ENCODE measurements at regions not wholly inside any gene's neighbourhood (a gene's known extent, or its start where the extent isn't known, plus 50 kb on each side); places are given as distances from the start of the nearest gene placed in this dataset.

GRCh38 chr11:95547186-95547585 is 242.4 kb downstream of the FAM76B start:
- no peak for TF ChIP-seq POLR2AphosphoS5 (IDR thresholded peaks at IDR 0.05; ENCODE audit: low read depth, low read length)
- TF ChIP-seq SIN3A (IDR thresholded peaks at IDR 0.05; ENCODE audit: borderline replicate concordance, insufficient read depth, low read length): no peak
- TF ChIP-seq FOXP2 (optimal IDR thresholded peaks at IDR 0.05; ENCODE audit: borderline replicate concordance, extremely low read depth, extremely low read length, insufficient read depth): no peak
- no peak for TF ChIP-seq TAF1 (IDR thresholded peaks at IDR 0.05; ENCODE audit: borderline replicate concordance, insufficient read depth, low read length)
- no peak for TF ChIP-seq REST (IDR thresholded peaks at IDR 0.05; ENCODE audit: insufficient read depth in 1 of 2, low read depth in 2 of 2, low read length in 2 of 2)

GRCh38 chr11:95545116-95545875 is 244.3 kb downstream of the FAM76B start:
- TF ChIP-seq TAF1 (IDR thresholded peaks at IDR 0.05; ENCODE audit: borderline replicate concordance, insufficient read depth, low read length) (no peak), FOXP2 (optimal IDR thresholded peaks at IDR 0.05; ENCODE audit: borderline replicate concordance, extremely low read depth, extremely low read length, insufficient read depth) (no peak), REST (IDR thresholded peaks at IDR 0.05; ENCODE audit: insufficient read depth in 1 of 2, low read depth in 2 of 2, low read length in 2 of 2) (no peak), SIN3A (IDR thresholded peaks at IDR 0.05; ENCODE audit: borderline replicate concordance, insufficient read depth, low read length) (no peak), POLR2AphosphoS5 (IDR thresholded peaks at IDR 0.05; ENCODE audit: low read depth, low read length) (no peak)

DNA sequence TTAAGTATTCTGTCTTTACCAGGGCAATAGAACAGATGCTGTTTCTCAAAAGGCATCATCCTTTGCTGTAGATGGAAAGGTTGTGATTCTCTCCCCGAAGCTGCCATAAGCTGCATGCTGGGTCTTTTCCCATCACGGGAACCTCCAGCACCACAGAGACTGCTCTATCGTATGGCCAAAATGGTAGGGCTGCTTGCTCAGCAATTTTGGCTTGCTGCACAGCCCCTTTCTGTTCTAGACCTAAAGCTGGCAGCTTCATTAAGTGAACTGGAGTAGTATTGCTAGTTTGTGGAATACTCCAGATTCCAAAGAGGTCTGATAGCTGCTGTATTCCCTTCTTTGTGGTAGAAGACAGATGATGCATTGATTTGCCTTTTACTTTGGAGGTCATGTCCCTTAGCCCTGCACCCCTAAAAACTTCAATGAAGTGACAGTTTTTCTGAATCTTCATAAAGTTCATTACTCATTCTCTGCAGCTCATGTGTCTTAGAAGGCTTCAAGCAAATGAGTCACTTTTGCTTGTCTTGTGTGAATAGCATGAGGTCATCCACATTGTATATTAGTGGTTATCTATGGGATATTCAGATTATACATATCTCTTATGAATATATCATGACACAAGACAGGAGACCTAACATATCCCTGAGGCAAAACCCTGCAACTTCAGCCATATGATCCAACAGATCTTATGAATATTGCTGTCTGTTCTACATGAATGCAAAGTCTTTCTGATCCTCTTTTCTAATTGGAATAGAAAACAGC is 245.3 kb downstream of the FAM76B start:
- no peak for TF ChIP-seq SIN3A (IDR thresholded peaks at IDR 0.05; ENCODE audit: borderline replicate concordance, insufficient read depth, low read length)
- no peak for TF ChIP-seq POLR2AphosphoS5 (IDR thresholded peaks at IDR 0.05; ENCODE audit: low read depth, low read length)
- TF ChIP-seq TAF1 (IDR thresholded peaks at IDR 0.05; ENCODE audit: borderline replicate concordance, insufficient read depth, low read length): no peak
- no peak for TF ChIP-seq REST (IDR thresholded peaks at IDR 0.05; ENCODE audit: insufficient read depth in 1 of 2, low read depth in 2 of 2, low read length in 2 of 2)
- TF ChIP-seq FOXP2 (optimal IDR thresholded peaks at IDR 0.05; ENCODE audit: borderline replicate concordance, extremely low read depth, extremely low read length, insufficient read depth): no peak

DNA sequence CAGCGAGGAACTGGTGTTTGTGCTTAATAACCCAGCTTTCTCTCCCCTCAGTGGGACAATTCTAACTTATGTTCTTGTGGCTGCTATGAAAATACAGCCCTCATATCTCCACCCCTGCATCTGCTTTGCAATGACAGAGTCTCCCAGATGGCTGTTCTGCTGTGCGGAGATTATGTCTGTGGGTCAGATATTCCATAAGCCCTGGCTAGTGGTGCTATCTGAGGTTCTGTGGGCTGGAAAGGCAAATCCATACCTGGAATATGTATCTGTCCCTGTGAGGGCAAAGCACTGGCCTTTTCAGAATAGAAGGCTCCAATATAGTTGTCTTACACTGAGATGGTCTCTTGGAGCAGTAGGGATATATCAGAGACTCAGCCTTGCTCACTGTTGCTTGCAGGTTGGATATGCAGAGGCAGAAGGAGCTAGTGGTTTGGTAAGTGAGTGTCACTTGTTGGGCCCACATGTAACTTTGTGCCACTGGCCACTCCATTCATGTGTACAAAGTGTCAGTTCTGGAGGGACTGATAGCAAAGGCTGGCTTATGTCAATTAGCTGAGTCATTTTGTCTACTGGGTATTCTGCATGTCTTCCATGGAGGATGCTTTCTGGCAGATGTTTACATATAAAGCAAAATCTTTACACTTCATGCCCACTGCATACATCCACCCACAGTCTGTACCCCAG is 246.6 kb downstream of the FAM76B start:
- TF ChIP-seq SIN3A (IDR thresholded peaks at IDR 0.05; ENCODE audit: borderline replicate concordance, insufficient read depth, low read length) (no peak), TAF1 (IDR thresholded peaks at IDR 0.05; ENCODE audit: borderline replicate concordance, insufficient read depth, low read length) (no peak), REST (IDR thresholded peaks at IDR 0.05; ENCODE audit: insufficient read depth in 1 of 2, low read depth in 2 of 2, low read length in 2 of 2) (no peak), POLR2AphosphoS5 (IDR thresholded peaks at IDR 0.05; ENCODE audit: low read depth, low read length) (no peak), FOXP2 (optimal IDR thresholded peaks at IDR 0.05; ENCODE audit: borderline replicate concordance, extremely low read depth, extremely low read length, insufficient read depth) (no peak)
